ENCODE measurements at regions not wholly inside any gene's neighbourhood (a gene's known extent, or its start where the extent isn't known, plus 50 kb on each side); places are given as distances from the start of the nearest gene placed in this dataset.

DNA sequence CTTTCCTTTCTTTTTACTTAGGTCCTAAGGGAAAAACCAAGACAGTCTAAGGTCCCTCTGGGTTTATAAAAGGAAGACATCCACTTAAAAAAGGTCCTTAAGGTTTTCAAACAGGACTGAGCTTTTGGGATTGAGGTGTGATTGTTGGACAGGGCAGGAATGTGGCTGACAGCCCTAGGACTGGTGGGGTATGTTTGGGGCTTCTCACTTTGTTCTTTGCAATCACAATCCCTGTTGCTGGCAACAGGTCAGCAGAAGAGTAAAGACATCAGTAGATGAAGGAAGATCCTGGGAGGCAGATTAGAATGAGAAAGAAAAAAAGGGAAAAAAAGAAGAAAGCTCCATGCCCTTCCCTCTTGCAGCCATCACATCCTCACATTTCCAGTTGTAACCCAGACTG, 101.4 kb upstream of the TARS1 start:
- Mint-ChIP-seq H3K4me3 (no peak overlapping the region), H3K27ac (no peak overlapping the region), H3K27me3 (peaks cover 2% of the 10 kb centered on the region), H3K36me3 (ENCODE audit: low read depth) (no peaks in the 10 kb centered on the region), H3K4me1 (ENCODE audit: low read depth) (no peaks in the 10 kb centered on the region), H3K9me3 (no peaks in the 10 kb centered on the region)
- TF ChIP-seq, protein P1, sequence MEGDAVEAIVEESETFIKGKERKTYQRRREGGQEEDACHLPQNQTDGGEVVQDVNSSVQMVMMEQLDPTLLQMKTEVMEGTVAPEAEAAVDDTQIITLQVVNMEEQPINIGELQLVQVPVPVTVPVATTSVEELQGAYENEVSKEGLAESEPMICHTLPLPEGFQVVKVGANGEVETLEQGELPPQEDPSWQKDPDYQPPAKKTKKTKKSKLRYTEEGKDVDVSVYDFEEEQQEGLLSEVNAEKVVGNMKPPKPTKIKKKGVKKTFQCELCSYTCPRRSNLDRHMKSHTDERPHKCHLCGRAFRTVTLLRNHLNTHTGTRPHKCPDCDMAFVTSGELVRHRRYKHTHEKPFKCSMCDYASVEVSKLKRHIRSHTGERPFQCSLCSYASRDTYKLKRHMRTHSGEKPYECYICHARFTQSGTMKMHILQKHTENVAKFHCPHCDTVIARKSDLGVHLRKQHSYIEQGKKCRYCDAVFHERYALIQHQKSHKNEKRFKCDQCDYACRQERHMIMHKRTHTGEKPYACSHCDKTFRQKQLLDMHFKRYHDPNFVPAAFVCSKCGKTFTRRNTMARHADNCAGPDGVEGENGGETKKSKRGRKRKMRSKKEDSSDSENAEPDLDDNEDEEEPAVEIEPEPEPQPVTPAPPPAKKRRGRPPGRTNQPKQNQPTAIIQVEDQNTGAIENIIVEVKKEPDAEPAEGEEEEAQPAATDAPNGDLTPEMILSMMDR (IDR thresholded peaks at IDR 0.05), result no peak
- ChIA-PET CTCF (no interaction called here), POLR2A (no interaction called here)
- ATAC-seq (no peak), DNase-seq (no peak)
- intact Hi-C loops (cut with micrococcal nuclease), result no loop called here

DNA sequence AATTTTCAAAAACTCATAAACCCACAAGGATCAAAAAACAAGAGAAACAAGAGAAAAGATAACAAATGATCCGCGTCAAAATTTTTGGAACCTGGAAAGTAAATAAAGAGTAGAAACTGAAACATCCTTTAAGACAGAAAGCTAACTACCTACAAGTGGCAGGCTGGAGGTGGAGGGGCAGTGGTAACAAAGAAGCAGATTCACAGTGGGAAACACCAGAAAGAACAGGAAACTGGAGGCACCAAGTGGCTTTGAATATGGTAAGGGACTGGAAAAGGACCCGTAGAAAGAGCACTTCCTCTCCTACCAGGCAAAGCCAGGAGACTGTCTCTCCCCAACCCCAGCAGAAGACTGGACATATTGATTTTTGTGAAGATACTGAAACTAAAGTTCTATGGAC, 100.6 kb upstream of the TARS1 start:
- DNase-seq (no peak), ATAC-seq (no peak)
- H3K4me1 Mint-ChIP-seq (ENCODE audit: low read depth), result no peaks in the 10 kb centered on the region
- ChIA-PET CTCF (no interaction called here), POLR2A (no interaction called here)
- no peaks in the 10 kb centered on the region for H3K9me3 Mint-ChIP-seq
- H3K36me3 Mint-ChIP-seq (ENCODE audit: low read depth), result no peaks in the 10 kb centered on the region
- intact Hi-C loops (cut with micrococcal nuclease), result no loop called here
- TF ChIP-seq, protein P1 (IDR thresholded peaks at IDR 0.05), result no peak
- H3K4me3 Mint-ChIP-seq, result no peak overlapping the region
- H3K27me3 Mint-ChIP-seq, result peaks cover 2% of the 10 kb centered on the region
- H3K27ac Mint-ChIP-seq, result no peak overlapping the region

DNA sequence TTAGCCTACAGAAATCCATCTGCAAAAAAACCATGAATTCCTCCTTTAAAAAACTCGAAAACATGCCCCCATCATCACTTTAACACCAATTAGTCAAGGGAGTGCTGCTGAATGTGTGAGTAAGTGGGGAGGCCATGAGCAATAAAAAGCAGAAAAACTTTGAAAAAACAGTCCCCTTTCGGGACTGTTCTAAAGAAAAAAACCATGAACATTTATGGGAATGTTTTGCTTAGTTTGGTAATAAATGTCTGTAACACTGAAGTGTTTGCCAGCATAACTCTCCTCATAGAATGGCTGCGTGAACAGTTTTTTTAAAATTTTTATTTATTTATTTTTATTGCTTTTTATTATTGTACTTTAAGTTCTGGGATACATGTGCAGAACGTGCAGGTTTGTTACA, 99.4 kb upstream of the TARS1 start:
- TF ChIP-seq, protein P1 (IDR thresholded peaks at IDR 0.05), result no peak
- intact Hi-C loops (cut with micrococcal nuclease), result no loop called here
- ChIA-PET CTCF (no interaction called here), POLR2A (no interaction called here)
- no peak for DNase-seq
- Mint-ChIP-seq H3K27me3 (peaks cover 2% of the 10 kb centered on the region), H3K27ac (no peak overlapping the region), H3K36me3 (ENCODE audit: low read depth) (no peaks in the 10 kb centered on the region), H3K9me3 (no peaks in the 10 kb centered on the region), H3K4me3 (no peak overlapping the region), H3K4me1 (ENCODE audit: low read depth) (no peaks in the 10 kb centered on the region)
- ATAC-seq, result no peak

DNA sequence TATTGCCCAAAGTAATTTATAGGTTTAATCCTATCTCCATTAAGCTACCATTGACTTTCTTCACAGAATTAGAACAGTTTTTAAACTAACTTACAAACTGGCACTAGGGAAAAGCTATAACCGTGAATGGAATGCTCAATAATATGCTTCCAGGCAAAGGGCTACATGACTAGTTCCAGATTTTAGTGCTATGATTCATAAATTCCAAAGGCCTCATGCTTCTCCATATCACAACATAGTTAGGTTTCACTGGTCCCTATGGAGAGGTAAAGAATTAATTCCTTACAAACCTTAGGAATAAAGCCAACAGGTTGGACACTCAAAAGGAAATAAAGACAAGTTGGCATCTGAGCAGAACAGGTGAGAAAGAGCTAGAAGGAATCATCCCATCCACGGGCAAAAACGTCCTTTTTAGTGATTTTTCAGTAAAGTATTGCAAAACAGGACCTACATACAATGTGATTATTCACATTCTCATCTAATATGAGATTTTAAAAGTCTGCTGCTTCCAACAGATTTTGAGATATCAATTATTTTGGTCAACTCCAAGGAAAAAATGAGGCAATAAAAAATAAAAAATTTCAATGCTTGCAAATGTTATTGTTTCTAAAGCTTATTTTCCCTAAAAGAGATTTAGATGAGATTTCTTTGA, 97.0 kb upstream of the TARS1 start:
- Mint-ChIP-seq H3K9me3 (no peaks in the 10 kb centered on the region), H3K4me1 (ENCODE audit: low read depth) (no peaks in the 10 kb centered on the region), H3K27ac (no peak overlapping the region), H3K27me3 (peaks cover 2% of the 10 kb centered on the region), H3K4me3 (no peak overlapping the region), H3K36me3 (ENCODE audit: low read depth) (no peaks in the 10 kb centered on the region)
- ATAC-seq (no peak), DNase-seq (no peak)
- intact Hi-C loops (cut with micrococcal nuclease), result no loop called here
- POLR2A ChIA-PET, result no interaction called here
- TF ChIP-seq, protein P1 (IDR thresholded peaks at IDR 0.05), result no peak
- CTCF ChIA-PET, result no interaction called here

DNA sequence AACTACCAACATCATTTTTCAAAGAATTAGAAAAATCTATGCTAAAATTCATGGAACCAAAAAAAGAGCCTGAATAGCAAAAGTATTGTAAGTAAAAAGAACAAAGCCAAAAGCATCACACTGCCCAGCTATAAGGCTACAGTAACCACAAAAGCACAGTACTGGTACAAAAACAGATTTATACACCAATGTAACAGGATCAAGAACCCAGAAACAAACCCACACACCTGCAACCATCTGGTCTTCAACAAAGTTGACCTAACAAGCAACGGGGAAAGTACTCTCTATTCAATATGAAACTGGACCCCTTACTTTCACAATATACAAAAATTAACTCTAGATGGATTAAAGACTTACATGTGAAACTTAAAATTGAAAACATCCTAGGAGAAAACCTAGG, 94.2 kb upstream of the TARS1 start:
- Mint-ChIP-seq H3K27ac (no peak overlapping the region), H3K36me3 (ENCODE audit: low read depth) (no peaks in the 10 kb centered on the region), H3K27me3 (peaks cover 2% of the 10 kb centered on the region), H3K9me3 (peaks cover 4% of the 10 kb centered on the region), H3K4me3 (no peak overlapping the region), H3K4me1 (ENCODE audit: low read depth) (no peaks in the 10 kb centered on the region)
- no peak for DNase-seq
- intact Hi-C loops (cut with micrococcal nuclease), result no loop called here
- ChIA-PET POLR2A (no interaction called here), CTCF (no interaction called here)
- TF ChIP-seq, protein P1 (IDR thresholded peaks at IDR 0.05), result no peak
- no peak for ATAC-seq
